HEK293T (cell line): ENCODE measurements at regions not wholly inside any gene's neighbourhood (a gene's known extent, or its start where the extent isn't known, plus 50 kb on each side); places are given as distances from the start of the nearest gene placed in this dataset.
"Not testable (repeated sequence)": the region's sequence is repeated elsewhere in the genome, so short reads cannot be mapped to it uniquely, and the experiment has no call there.

Experiments used
- CTCF ChIA-PET: fragments of 350-600 bp; formaldehyde crosslinking; extraction: SDS; loops from one replicate; lab custom pipeline; 2021; ENCODE audit warnings: antibody characterized with exemption, inconsistent platforms; lab: Yijun Ruan, JAX
- POLR2A ChIA-PET: fragments of 350-600 bp; formaldehyde crosslinking; extraction: SDS; loops from one replicate; lab custom pipeline; 2020; ENCODE audit warnings: antibody characterized with exemption, inconsistent platforms; lab: Yijun Ruan, JAX
- DNase-seq: peaks from one replicate; pipeline ENCODE4 v3.0.0; 2012; ENCODE audit warnings: mixed read lengths; ENCODE audit errors: extremely low spot score
- ARNT ChIP-seq: fragments of 450-650 bp; IDR thresholded peaks from 2 replicates; pipeline ENCODE4 v1.6.1; 2017; ENCODE audit warnings: mild to moderate bottlenecking
- BHLHE40 ChIP-seq: fragments of 450-650 bp; IDR thresholded peaks from 2 replicates; pipeline ENCODE4 v1.6.1; 2016; ENCODE audit warnings: mild to moderate bottlenecking, moderate library complexity, borderline replicate concordance
- CTBP1 ChIP-seq: fragments of 450-650 bp; IDR thresholded peaks from 2 replicates; pipeline ENCODE4 v1.6.1; 2016; ENCODE audit warnings: borderline replicate concordance
- ELF4 ChIP-seq: fragments of 450-650 bp; IDR thresholded peaks from 2 replicates; pipeline ENCODE4 v1.6.1; 2017; ENCODE audit warnings: antibody characterized with exemption
- FOXA1 ChIP-seq: fragments of 450-650 bp; IDR thresholded peaks from 2 replicates; pipeline ENCODE4 v1.6.1; 2016; ENCODE audit warnings: mild to moderate bottlenecking
- FOXK2 ChIP-seq: fragments of 450-650 bp; IDR thresholded peaks from 2 replicates; pipeline ENCODE4 v1.6.1; 2016; ENCODE audit warnings: mild to moderate bottlenecking
- FOXM1 ChIP-seq: fragments of 450-650 bp; IDR thresholded peaks from 2 replicates; pipeline ENCODE4 v1.6.1; 2017; ENCODE audit warnings: mild to moderate bottlenecking, borderline replicate concordance
- HDGF ChIP-seq: fragments of 450-650 bp; IDR thresholded peaks from 2 replicates; pipeline ENCODE4 v1.6.1; 2017; ENCODE audit warnings: antibody characterized with exemption, borderline replicate concordance
- L3MBTL2 ChIP-seq: fragments of 450-650 bp; conservative IDR thresholded peaks from 2 replicates; pipeline ENCODE4 v1.6.1; 2016; ENCODE audit warnings: mild to moderate bottlenecking
- LEF1 ChIP-seq: fragments of 450-650 bp; IDR thresholded peaks from 2 replicates; pipeline ENCODE4 v1.6.1; 2017; ENCODE audit warnings: mild to moderate bottlenecking, borderline replicate concordance
- NFRKB ChIP-seq: fragments of 450-650 bp; IDR thresholded peaks from 2 replicates; pipeline ENCODE4 v1.6.1; 2016; ENCODE audit warnings: mild to moderate bottlenecking, moderate library complexity
- PKNOX1 ChIP-seq: fragments of 450-650 bp; IDR thresholded peaks from 2 replicates; pipeline ENCODE4 v1.6.1; 2016
- SP1 ChIP-seq: fragments of 450-650 bp; IDR thresholded peaks from 2 replicates; pipeline ENCODE4 v1.6.1; 2017
- SUZ12 ChIP-seq: fragments of 450-650 bp; IDR thresholded peaks from 2 replicates; pipeline ENCODE4 v1.6.1; 2016; ENCODE audit warnings: mild to moderate bottlenecking
- TARDBP ChIP-seq: fragments of 450-650 bp; IDR thresholded peaks from 2 replicates; pipeline ENCODE4 v1.6.1; 2016
- ZNF384 ChIP-seq: fragments of 450-650 bp; IDR thresholded peaks from 2 replicates; pipeline ENCODE4 v1.6.1; 2016

- TF ChIP-seq TARDBP (no peak), BHLHE40 (no peak), FOXA1 (no peak), FOXM1 (no peak), HDGF (no peak), SP1 (no peak), LEF1 (no peak), PKNOX1 (no peak), ARNT (no peak), NFRKB (no peak), FOXK2 (no peak), ELF4 (no peak), SUZ12 (no peak), CTBP1 (no peak), ZNF384 (no peak), L3MBTL2 (no peak)
- ChIA-PET CTCF (no interaction called here), POLR2A (no interaction called here)
- DNase-seq, result no peak
Observed at GRCh38 chr2:19169134-19169768, 189.2 kb downstream of the OSR1 start.

- DNase-seq, POLR2A ChIA-PET, CTCF ChIA-PET: not testable (repeated sequence)
Observed at GRCh38 chr2:19164099-19164498, 194.3 kb downstream of the OSR1 start.

GRCh38 chr2:19158896-19159295 lies 199.5 kb downstream of the OSR1 start:
- ChIA-PET CTCF (no interaction called here), POLR2A (no interaction called here)
- TF ChIP-seq PKNOX1 (no peak), LEF1 (no peak), ARNT (no peak)
- DNase-seq, result no peak

- no peak for TF ChIP-seq TARDBP
- no peak for TF ChIP-seq ELF4
- TF ChIP-seq ZNF384, result no peak
- no peak for TF ChIP-seq LEF1
- no peak for DNase-seq
- ChIA-PET CTCF (no interaction called here), POLR2A (no interaction called here)
Observed at GRCh38 chr2:19158211-19158610, 200.2 kb downstream of the OSR1 start.

- POLR2A ChIA-PET, result no interaction called here
- TF ChIP-seq ELF4, result no peak
- no peak for TF ChIP-seq FOXM1
- no peak for TF ChIP-seq L3MBTL2
- TF ChIP-seq SUZ12, result no peak
- TF ChIP-seq BHLHE40, result no peak
- TF ChIP-seq TARDBP, result no peak
- no peak for TF ChIP-seq HDGF
- no peak for TF ChIP-seq CTBP1
- no peak for TF ChIP-seq NFRKB
- TF ChIP-seq SP1, result no peak
- TF ChIP-seq ZNF384, result no peak
- no peak for TF ChIP-seq LEF1
- TF ChIP-seq ARNT, result no peak
- no peak for TF ChIP-seq FOXA1
- no peak for TF ChIP-seq PKNOX1
- TF ChIP-seq FOXK2, result no peak
- CTCF ChIA-PET, result no interaction called here
- no peak for DNase-seq
Observed at GRCh38 chr2:19156646-19157045, 201.8 kb downstream of the OSR1 start.

- POLR2A ChIA-PET, result no interaction called here
- CTCF ChIA-PET, result no interaction called here
- no peak for TF ChIP-seq L3MBTL2
- TF ChIP-seq LEF1, result no peak
- no peak for TF ChIP-seq BHLHE40
- no peak for TF ChIP-seq NFRKB
- TF ChIP-seq FOXM1, result no peak
- no peak for TF ChIP-seq ARNT
- no peak for TF ChIP-seq ELF4
- no peak for TF ChIP-seq TARDBP
- TF ChIP-seq PKNOX1, result no peak
- TF ChIP-seq FOXK2, result no peak
- no peak for TF ChIP-seq ZNF384
- no peak for DNase-seq
Observed at GRCh38 chr2:19150726-19151125, 207.7 kb downstream of the OSR1 start.
